Amniotic epithelial cell (primary cell): ENCODE measurements at regions not wholly inside any gene's neighbourhood (a gene's known extent, or its start where the extent isn't known, plus 50 kb on each side); places are given as distances from the start of the nearest gene placed in this dataset.

Experiments
- DNase-seq: peaks from one replicate; pipeline ENCODE4 v3.0.0-alpha.2; 2010; ENCODE audit warnings: low read depth

- no peak for DNase-seq
These were observed 145.9 kb upstream of the CIBAR2 start for GRCh38 chr16:85258166-85258565.

DNA sequence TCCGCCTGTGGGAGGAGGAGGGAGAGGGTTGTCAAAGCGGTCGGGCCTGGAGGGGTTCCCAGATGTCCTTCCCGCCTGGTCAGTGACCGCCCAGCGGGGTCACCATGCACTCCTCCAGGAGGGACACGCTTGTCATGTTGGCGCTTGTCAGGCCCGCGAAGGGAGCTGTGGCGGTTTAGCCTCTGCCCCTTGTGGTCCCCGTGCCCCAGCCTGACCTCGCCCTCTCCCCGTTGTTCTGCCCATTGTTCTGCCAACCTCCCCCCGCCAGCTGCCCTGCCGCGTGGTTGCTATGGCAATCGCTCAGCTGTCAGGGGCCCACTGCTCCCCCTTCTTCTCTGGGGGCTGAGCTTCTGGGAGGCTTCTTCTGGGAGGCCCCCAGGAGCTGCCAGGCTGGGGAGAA lies 146.4 kb upstream of the CIBAR2 start:
- no peak for DNase-seq

GRCh38 chr16:85259115-85259831 lies 147.0 kb upstream of the CIBAR2 start:
- DNase-seq = no peak

GRCh38 chr16:85259832-85260167 lies 147.5 kb upstream of the CIBAR2 start:
- DNase-seq = no peak

- DNase-seq = no peak
These were observed 148.9 kb upstream of the CIBAR2 start for GRCh38 chr16:85261204-85261603.

- no peak for DNase-seq
These were observed 149.6 kb upstream of the CIBAR2 start for GRCh38 chr16:85261657-85262557.

DNA sequence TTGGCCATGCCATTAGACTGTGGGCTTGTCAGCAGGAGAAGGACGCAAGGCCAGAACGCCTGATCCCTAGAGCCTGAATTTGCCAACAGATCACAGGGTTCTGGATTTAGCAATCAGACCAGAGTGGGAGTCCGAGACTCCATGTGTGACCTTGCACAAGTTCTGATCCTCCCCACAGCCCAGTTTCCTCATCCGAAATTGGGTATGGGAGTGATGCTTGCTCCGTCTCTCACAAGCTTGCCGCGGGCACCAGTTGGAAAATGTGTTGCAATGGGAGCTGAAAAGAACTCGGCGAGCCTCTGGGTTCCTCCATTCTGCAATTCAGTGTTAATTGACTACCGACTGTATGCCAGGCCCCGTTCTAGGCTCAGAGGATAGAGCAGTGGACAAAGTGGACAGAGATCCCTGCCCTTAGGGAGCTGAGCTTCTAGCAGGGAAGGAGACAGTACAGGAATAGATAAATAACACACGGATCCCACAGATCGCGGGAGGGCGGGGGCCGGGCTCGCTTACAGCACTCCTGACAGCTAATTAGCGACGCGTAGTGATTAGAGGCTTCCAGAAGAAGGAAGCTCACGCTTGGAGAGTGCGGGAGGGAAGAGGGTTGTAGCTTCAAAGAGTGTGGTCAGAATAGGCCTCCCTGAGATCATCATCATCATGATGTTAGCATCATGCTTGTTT lies 150.4 kb upstream of the CIBAR2 start:
- DNase-seq = no peak

DNA sequence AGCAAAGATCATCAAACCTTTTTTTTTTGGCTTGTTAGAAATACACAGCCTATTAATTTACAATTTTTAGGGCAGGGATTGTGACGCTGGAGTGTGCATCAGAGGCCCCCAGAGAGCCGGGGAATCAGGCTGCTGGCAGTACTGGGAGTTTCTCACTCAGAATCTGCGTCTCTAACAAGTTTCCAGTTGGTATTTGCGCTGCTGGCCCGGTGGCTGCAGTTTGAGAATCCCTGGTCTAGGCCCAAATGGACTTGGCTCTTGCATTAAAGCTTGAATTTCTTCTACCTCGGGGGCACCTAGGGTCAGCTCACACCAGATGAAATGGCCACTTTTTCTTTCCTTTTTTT lies 150.9 kb upstream of the CIBAR2 start:
- no peak for DNase-seq

DNA sequence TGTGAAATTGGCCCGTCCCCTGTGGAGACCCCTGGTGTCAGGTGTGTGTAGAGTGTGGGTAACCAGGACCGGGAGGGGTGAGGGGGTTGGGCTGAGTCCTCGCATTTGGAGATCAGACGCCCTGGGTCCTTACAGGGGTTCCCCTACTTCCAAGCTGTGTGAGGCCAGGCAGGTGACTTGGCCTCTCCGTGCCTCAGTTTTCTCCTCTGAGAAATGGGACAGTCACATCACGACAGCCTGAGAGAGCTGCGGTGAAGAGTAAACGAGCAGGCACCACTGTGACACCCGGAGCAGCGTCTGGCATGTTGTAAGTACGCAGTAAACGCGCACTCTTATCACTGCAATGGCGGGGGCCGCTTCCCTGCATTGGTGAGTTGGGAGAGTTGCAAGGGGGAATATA lies 152.5 kb upstream of the CIBAR2 start:
- no peak for DNase-seq

GRCh38 chr16:85265161-85265784 lies 153.0 kb upstream of the CIBAR2 start:
- DNase-seq = no peak

GRCh38 chr16:85265810-85266209 lies 153.5 kb upstream of the CIBAR2 start:
- DNase-seq = no peak

- DNase-seq = no peak
These were observed 154.6 kb upstream of the CIBAR2 start for GRCh38 chr16:85266857-85267256.

GRCh38 chr16:85267414-85267945 lies 155.2 kb upstream of the CIBAR2 start:
- DNase-seq = no peak

- DNase-seq = no peak
These were observed 156.9 kb upstream of the CIBAR2 start for GRCh38 chr16:85269165-85269564.

DNA sequence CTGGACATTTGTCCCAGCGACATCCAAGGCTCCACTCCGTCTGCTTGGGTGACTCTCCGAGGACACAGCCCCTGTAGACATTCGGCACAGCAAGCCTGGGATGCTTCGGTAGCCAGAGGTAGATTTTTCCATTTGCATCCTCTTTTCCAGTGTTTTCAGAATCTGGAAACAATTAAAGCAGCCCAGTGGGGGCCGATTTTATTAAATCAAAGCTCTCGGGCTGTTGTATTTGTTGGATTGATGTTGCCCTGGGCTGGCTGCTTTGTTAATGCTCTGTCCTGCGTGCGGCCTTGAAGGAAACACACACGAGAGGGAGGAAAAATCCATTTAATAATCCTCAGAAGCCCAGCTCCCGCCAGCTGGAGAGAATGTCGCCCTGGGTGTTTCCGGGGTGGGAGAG lies 158.1 kb upstream of the CIBAR2 start:
- DNase-seq = no peak

- no peak for DNase-seq
These were observed 158.9 kb upstream of the CIBAR2 start for GRCh38 chr16:85271198-85271597.

DNA sequence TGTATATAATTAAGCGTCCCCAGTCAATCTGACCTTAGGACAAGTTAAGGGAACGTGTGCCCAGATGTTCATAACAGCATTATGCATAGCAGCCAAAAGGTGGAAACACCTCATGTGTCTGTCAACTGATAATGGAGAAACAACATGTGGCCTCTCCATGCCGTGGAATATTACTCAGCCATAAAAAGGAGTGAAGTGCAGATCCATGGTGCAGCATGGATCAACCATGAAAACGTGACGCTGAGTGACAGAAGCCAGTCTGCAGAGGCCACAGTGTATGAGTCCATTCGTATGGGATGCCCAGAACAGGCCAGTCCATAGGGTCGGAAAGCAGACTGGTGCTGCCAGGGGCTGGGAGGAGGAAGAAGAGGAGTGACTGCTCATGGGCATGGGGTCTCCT lies 161.0 kb upstream of the CIBAR2 start:
- DNase-seq = no peak

DNA sequence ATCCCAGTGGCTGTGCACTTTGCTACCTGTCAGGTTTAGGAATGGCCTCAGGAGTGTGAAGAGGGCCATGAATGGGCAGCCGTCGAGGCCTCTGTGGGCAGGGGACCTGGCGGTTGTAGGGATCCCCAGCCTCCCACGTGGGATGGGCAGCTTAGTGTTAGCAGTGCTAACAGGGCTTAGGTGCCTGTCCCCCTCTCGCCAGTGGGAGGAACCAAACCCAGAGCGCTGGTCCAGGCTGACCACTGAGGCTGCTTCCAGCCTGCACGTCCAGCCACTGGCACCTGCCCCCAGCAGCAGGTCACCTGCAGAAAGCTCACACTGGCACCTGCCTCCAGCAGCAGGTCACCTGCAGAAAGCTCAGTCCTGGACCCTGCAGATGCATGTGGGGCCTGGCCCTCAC lies 162.2 kb upstream of the CIBAR2 start:
- DNase-seq = no peak

GRCh38 chr16:85274924-85275323 lies 162.7 kb upstream of the CIBAR2 start:
- peak; percentile 33 for DNase-seq

- peak; percentile 34 for DNase-seq
These were observed 163.4 kb upstream of the CIBAR2 start for GRCh38 chr16:85275533-85276249.

GRCh38 chr16:85276258-85276657 lies 164.0 kb upstream of the CIBAR2 start:
- no peak for DNase-seq

GRCh38 chr16:85276721-85277120 lies 164.4 kb upstream of the CIBAR2 start:
- no peak for DNase-seq
